ENCODE measurements at regions not wholly inside any gene's neighbourhood (a gene's known extent, or its start where the extent isn't known, plus 50 kb on each side); places are given as distances from the start of the nearest gene placed in this dataset.

DNA sequence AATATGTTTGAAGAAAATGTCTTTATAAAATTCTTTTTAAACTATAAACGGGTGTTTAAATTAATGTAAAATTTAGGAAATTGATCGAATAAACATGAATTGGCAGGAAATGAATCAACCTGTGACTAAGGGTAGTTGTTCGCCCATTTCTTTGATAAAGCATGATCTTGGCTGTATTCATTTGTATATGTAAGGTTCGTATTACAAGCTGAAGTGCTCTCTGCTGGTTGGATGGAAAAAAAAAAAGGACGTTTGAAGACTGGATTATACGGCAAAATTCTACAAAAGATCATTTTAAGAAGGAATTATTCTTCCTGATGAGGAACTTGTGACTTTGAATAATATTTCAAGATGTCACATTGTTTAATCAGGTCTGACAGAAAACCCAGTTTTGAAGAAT is 185.4 kb upstream of the ANK3 start:
- TF ChIP-seq CTCF (IDR thresholded peaks at IDR 0.05) = no peak
- ATAC-seq (ENCODE audit: low FRiP score) (no peak), DNase-seq (ENCODE audit: low spot score) (no peak)

GRCh38 chr10:60574388-60574787 is 184.7 kb upstream of the ANK3 start:
- ATAC-seq (ENCODE audit: low FRiP score) = no peak
- no peak for TF ChIP-seq CTCF (IDR thresholded peaks at IDR 0.05)
- DNase-seq (ENCODE audit: low spot score) = no peak

DNA sequence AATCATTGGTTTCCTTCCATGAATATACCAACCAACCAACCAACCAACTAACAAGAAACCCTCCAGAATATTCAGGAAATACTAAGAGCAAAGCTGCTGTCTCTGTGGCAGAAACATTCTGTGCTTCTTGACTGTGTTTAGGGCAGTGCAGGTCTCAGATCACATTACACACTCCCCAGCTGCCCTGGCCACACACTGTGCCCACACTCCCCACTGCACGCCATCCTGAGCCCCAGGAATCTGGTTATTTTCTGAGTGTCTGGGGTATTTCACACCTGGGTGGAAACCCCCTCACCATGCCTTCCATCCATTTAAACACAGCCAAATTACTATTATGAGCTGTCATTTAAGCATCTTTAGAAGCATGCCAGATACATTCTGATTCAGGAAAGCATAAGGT is 183.7 kb upstream of the ANK3 start:
- DNase-seq (ENCODE audit: low spot score) (no peak), ATAC-seq (ENCODE audit: low FRiP score) (no peak)
- no peak for TF ChIP-seq CTCF (IDR thresholded peaks at IDR 0.05)

GRCh38 chr10:60572511-60573194 is 183.0 kb upstream of the ANK3 start:
- ATAC-seq (ENCODE audit: low FRiP score) = peak; percentile 68

DNA sequence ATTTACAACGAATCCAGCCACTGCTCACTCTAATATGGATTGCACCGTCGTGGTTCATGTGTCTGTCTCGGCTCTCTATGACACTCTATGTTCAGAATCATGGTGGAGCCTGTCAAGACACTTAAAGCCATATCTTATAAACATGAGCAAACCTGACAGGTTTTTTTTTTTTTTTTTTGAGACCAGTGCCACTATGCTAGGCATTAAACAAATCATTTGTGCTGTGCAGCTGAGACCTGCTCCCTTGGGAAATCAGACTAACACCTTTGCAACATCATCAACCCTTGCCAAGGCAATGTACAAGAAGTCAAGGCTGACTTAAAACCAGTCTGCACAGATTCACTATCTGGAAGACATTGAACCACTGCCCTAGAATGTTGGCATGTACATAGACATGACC is 181.2 kb upstream of the ANK3 start:
- TF ChIP-seq CTCF (IDR thresholded peaks at IDR 0.05) = no peak
- no peak for ATAC-seq (ENCODE audit: low FRiP score)
- DNase-seq (ENCODE audit: low spot score) = no peak

More at GRCh38 chr10:60572511-60573194, 183.0 kb upstream of the ANK3 start:
- DNase-seq (ENCODE audit: low spot score) = no peak
- no peak for TF ChIP-seq CTCF (IDR thresholded peaks at IDR 0.05)

- no peak for ATAC-seq (ENCODE audit: low FRiP score)
- no peak for DNase-seq (ENCODE audit: low spot score)
- TF ChIP-seq CTCF (IDR thresholded peaks at IDR 0.05) = no peak
Observed at GRCh38 chr10:60570272-60570865, 180.7 kb upstream of the ANK3 start.

GRCh38 chr10:60569681-60570080 is 180.0 kb upstream of the ANK3 start:
- no peak for DNase-seq (ENCODE audit: low spot score)
- TF ChIP-seq CTCF (IDR thresholded peaks at IDR 0.05) = no peak
- ATAC-seq (ENCODE audit: low FRiP score) = no peak

All from omental fat pad (tissue), 3 donors.